ENCODE measurements at regions not wholly inside any gene's neighbourhood (a gene's known extent, or its start where the extent isn't known, plus 50 kb on each side); places are given as distances from the start of the nearest gene placed in this dataset.
A peak's percentile ranks its signal among the peaks of the same experiment; 100 is the strongest.

GRCh38 chr5:159657298-159657697 is 259.0 kb upstream of the ADRA1B start:
- no peak overlapping the region for H3K4me3 Mint-ChIP-seq
- no peak for DNase-seq (ENCODE audit: low spot score)
- H3K9me3 Mint-ChIP-seq, result no peaks in the 10 kb centered on the region
- no peak overlapping the region for H3K27ac Mint-ChIP-seq
- no peak for ATAC-seq
- H3K27me3 Mint-ChIP-seq, result peaks cover 9 to 25% of the 10 kb centered on the region in 2 donors
- H3K36me3 Mint-ChIP-seq, result no peaks in the 10 kb centered on the region
- H3K4me1 Mint-ChIP-seq (ENCODE audit: low read depth in 2 of 2), result no peaks in the 10 kb centered on the region

DNA sequence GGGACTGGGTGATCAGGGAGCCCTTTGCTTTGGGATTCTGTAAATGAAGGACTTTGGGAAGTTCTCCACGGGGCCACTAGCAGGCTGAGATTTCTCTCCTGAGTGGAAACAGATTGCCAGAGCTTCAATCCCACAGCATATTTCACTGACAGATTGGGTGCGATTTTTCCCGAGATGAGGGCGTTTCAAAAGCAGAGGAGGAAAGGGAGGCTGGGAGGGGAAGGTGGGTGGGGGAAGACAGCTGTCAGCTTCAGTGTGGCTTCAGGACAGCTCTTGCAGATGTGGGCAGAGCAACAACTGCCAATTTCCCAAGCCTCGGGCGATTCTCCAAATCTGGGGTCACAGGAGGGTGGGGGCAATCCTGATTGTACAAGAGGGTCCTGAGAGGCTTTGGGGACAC is 258.5 kb upstream of the ADRA1B start:
- no peak for ATAC-seq
- no peak overlapping the region for H3K4me3 Mint-ChIP-seq
- no peak for DNase-seq (ENCODE audit: low spot score)
- H3K36me3 Mint-ChIP-seq, result no peaks in the 10 kb centered on the region
- H3K27me3 Mint-ChIP-seq, result peaks cover 9 to 26% of the 10 kb centered on the region in 2 donors
- H3K9me3 Mint-ChIP-seq, result no peaks in the 10 kb centered on the region
- no peaks in the 10 kb centered on the region for H3K4me1 Mint-ChIP-seq (ENCODE audit: low read depth in 2 of 2)
- no peak overlapping the region for H3K27ac Mint-ChIP-seq

DNA sequence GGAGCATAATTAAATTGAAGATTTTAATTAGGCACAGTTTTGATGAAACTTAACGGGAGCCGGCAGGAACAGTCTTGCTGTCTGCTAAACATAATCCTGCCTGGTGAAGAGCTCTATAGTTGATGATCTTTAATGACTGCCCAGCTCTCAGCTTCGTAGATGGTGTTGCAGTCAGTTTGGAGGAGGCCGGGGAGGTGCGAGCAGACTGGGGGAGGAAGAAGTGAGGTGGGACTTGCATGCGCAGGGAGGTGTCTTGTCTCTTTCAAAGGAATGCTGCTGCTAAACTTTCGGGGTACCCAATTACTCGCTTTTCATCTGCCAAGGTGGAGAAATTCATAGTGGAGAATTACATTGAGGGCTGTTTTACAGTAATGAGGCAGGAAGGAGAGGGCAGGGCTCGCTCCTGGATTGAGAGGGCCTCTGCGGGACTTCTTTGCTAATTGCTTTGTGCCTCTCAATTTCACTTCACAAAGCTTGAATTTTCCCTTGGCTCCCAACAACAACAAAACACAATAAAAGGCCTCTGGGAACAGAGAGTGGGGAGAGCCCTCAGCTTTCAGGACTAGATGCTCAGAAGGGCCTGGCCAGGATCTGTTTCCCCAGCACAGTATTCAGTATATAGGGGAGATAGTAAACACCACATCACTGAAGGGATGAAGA is 257.9 kb upstream of the ADRA1B start:
- Mint-ChIP-seq H3K36me3 (no peaks in the 10 kb centered on the region), H3K27ac (no peak overlapping the region), H3K4me1 (ENCODE audit: low read depth in 2 of 2) (no peaks in the 10 kb centered on the region), H3K9me3 (no peaks in the 10 kb centered on the region), H3K4me3 (no peak overlapping the region), H3K27me3 (peaks cover 9 to 26% of the 10 kb centered on the region in 2 donors)
- ATAC-seq, result no peak
- no peak for DNase-seq (ENCODE audit: low spot score)

- Mint-ChIP-seq H3K36me3 (no peaks in the 10 kb centered on the region), H3K27ac (no peak overlapping the region), H3K27me3 (peaks cover 16 to 31% of the 10 kb centered on the region in 2 donors), H3K4me3 (no peak overlapping the region), H3K4me1 (ENCODE audit: low read depth in 2 of 2) (no peaks in the 10 kb centered on the region), H3K9me3 (peaks cover 2% of the 10 kb centered on the region)
- DNase-seq (ENCODE audit: low spot score) (no peak), ATAC-seq (no peak)
Measured at GRCh38 chr5:159660401-159660800, 255.9 kb upstream of the ADRA1B start.

DNA sequence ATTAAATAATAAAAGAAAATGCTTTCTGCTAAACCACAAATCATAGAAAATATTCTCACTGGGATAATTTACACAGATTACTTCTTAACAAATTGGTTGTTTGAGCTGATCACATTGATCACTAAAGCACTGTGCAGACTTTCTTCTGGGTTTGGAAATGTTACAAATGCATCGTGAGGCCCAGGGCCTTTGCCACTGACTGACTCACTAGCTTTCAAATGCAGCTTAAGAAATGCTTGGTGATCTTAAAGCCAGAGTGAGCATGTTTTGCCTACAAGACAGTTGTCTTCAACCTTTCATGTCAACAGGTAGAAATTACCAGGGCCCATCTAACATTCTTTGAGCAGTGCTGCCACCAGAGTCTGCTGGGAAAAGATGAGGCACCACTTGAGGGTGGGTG is 252.3 kb upstream of the ADRA1B start:
- Mint-ChIP-seq H3K4me1 (ENCODE audit: low read depth in 2 of 2) (no peaks in the 10 kb centered on the region), H3K27ac (no peak overlapping the region), H3K4me3 (no peak overlapping the region)

DNA sequence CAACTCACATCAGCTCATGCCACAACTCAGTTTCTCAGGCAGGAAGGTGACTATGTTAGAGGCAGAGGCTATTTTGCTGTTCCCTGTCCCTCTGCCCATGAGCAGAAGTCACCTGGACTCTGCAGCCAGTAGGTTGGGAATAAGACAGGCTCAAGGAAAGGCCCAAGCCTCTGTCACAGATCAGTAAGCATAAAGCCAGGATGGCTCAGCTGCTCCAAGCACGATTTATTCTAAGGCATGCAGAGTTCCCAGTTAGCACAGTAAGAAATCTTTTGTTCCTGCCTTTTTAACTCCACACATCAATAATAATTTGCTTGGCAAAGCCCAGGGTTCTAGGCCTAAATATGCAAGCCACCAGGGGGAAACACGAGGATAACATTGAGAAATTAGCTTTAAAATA is 249.0 kb upstream of the ADRA1B start:
- ATAC-seq, result no peak
- no peak overlapping the region for H3K27ac Mint-ChIP-seq
- no peaks in the 10 kb centered on the region for H3K4me1 Mint-ChIP-seq (ENCODE audit: low read depth in 2 of 2)

More for the DNA sequence above, 252.3 kb upstream of the ADRA1B start:
- ATAC-seq (no peak), DNase-seq (ENCODE audit: low spot score) (no peak)
- peaks cover 2% of the 10 kb centered on the region for H3K9me3 Mint-ChIP-seq
- H3K27me3 Mint-ChIP-seq, result peaks cover 14 to 22% of the 10 kb centered on the region in 2 donors
- H3K36me3 Mint-ChIP-seq, result no peaks in the 10 kb centered on the region

GRCh38 chr5:159668556-159668955 is 247.7 kb upstream of the ADRA1B start:
- H3K4me3 Mint-ChIP-seq, result no peak overlapping the region
- ATAC-seq, result no peak
- H3K36me3 Mint-ChIP-seq, result peaks cover 5% of the 10 kb centered on the region
- H3K27ac Mint-ChIP-seq, result no peak overlapping the region
- DNase-seq (ENCODE audit: low spot score), result no peak
- peaks cover 9% of the 10 kb centered on the region for H3K9me3 Mint-ChIP-seq
- H3K4me1 Mint-ChIP-seq (ENCODE audit: low read depth in 2 of 2), result no peaks in the 10 kb centered on the region
- peaks cover 20 to 22% of the 10 kb centered on the region in 2 donors for H3K27me3 Mint-ChIP-seq

More for the DNA sequence above, 249.0 kb upstream of the ADRA1B start:
- no peak overlapping the region for H3K4me3 Mint-ChIP-seq
- peaks cover 5% of the 10 kb centered on the region for H3K36me3 Mint-ChIP-seq
- peaks cover 20% of the 10 kb centered on the region in 2 donors for H3K27me3 Mint-ChIP-seq
- DNase-seq (ENCODE audit: low spot score), result no peak
- peaks cover 8% of the 10 kb centered on the region for H3K9me3 Mint-ChIP-seq

GRCh38 chr5:159669559-159669958 is 246.7 kb upstream of the ADRA1B start:
- ATAC-seq (no peak), DNase-seq (ENCODE audit: low spot score) (no peak)
- peaks cover 16 to 22% of the 10 kb centered on the region in 2 donors for H3K27me3 Mint-ChIP-seq
- no peak overlapping the region for H3K4me3 Mint-ChIP-seq
- H3K4me1 Mint-ChIP-seq (ENCODE audit: low read depth in 2 of 2), result no peaks in the 10 kb centered on the region
- H3K36me3 Mint-ChIP-seq, result peaks cover 5% of the 10 kb centered on the region
- peaks cover 8% of the 10 kb centered on the region for H3K9me3 Mint-ChIP-seq
- no peak overlapping the region for H3K27ac Mint-ChIP-seq

DNA sequence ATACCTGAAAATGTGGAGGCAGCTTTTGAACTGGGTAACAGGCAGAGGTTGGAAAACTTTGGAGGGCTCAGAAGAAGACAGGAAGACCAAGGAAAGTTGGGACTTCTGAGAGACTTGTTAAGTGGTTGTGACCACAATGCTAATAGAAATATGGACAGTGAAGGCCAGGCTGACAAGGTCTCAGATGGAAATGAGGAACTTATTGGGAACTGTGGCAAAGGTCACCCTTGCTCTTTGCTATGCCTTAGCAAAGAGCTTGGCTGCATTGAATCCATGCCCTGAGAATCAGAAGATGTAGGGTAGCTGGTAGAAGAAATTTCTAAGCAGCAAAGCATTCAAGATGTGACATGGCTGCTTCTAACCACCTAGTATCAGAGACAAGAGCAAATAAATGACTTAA is 244.4 kb upstream of the ADRA1B start:
- Mint-ChIP-seq H3K9me3 (peaks cover 8% of the 10 kb centered on the region), H3K4me1 (ENCODE audit: low read depth in 2 of 2) (no peaks in the 10 kb centered on the region), H3K27ac (peak overlapping the region in 1 of 2 donors; percentile 29), H3K27me3 (peaks cover 17 to 20% of the 10 kb centered on the region in 2 donors), H3K4me3 (no peak overlapping the region), H3K36me3 (peaks cover 5% of the 10 kb centered on the region)
- ATAC-seq (no peak), DNase-seq (ENCODE audit: low spot score) (no peak)

- Mint-ChIP-seq H3K36me3 (peaks cover 5% of the 10 kb centered on the region), H3K27me3 (peaks cover 17 to 20% of the 10 kb centered on the region in 2 donors), H3K27ac (no peak overlapping the region), H3K4me3 (no peak overlapping the region), H3K4me1 (ENCODE audit: low read depth in 2 of 2) (no peaks in the 10 kb centered on the region), H3K9me3 (peaks cover 8% of the 10 kb centered on the region)
- ATAC-seq, result no peak
- no peak for DNase-seq (ENCODE audit: low spot score)
Measured at GRCh38 chr5:159673538-159673937, 242.7 kb upstream of the ADRA1B start.

- no peak overlapping the region for H3K4me3 Mint-ChIP-seq
- ATAC-seq, result no peak
Measured at GRCh38 chr5:159678657-159679392, 237.5 kb upstream of the ADRA1B start.

GRCh38 chr5:159680095-159680494 is 236.2 kb upstream of the ADRA1B start:
- H3K4me1 Mint-ChIP-seq (ENCODE audit: low read depth in 2 of 2), result peaks cover 0 to 10% of the 10 kb centered on the region in 2 donors
- H3K27ac Mint-ChIP-seq, result no peak overlapping the region
- H3K4me3 Mint-ChIP-seq, result no peak overlapping the region
- peaks cover 20% of the 10 kb centered on the region for H3K9me3 Mint-ChIP-seq
- peaks cover 0 to 5% of the 10 kb centered on the region in 2 donors for H3K27me3 Mint-ChIP-seq
- DNase-seq (ENCODE audit: low spot score), result no peak
- H3K36me3 Mint-ChIP-seq, result peaks cover 27% of the 10 kb centered on the region
- no peak for ATAC-seq

More at GRCh38 chr5:159678657-159679392, 237.5 kb upstream of the ADRA1B start:
- DNase-seq (ENCODE audit: low spot score), result no peak
- Mint-ChIP-seq H3K27me3 (peaks cover under 1 to 5% of the 10 kb centered on the region in 2 donors), H3K36me3 (peaks cover 27% of the 10 kb centered on the region), H3K4me1 (ENCODE audit: low read depth in 2 of 2) (peaks cover 0 to 10% of the 10 kb centered on the region in 2 donors), H3K9me3 (peaks cover 20% of the 10 kb centered on the region), H3K27ac (no peak overlapping the region)

- no peak for ATAC-seq
- H3K27me3 Mint-ChIP-seq, result peaks cover under 1 to 6% of the 10 kb centered on the region in 2 donors
- no peak overlapping the region for H3K4me3 Mint-ChIP-seq
- peaks cover 20% of the 10 kb centered on the region for H3K9me3 Mint-ChIP-seq
- no peak for DNase-seq (ENCODE audit: low spot score)
- peaks cover 0 to 10% of the 10 kb centered on the region in 2 donors for H3K4me1 Mint-ChIP-seq (ENCODE audit: low read depth in 2 of 2)
- no peak overlapping the region for H3K27ac Mint-ChIP-seq
- H3K36me3 Mint-ChIP-seq, result peaks cover 27% of the 10 kb centered on the region
Measured at GRCh38 chr5:159681661-159682060, 234.6 kb upstream of the ADRA1B start.

GRCh38 chr5:159682623-159683022 is 233.7 kb upstream of the ADRA1B start:
- peaks cover 25% of the 10 kb centered on the region for H3K9me3 Mint-ChIP-seq
- H3K27me3 Mint-ChIP-seq, result peaks cover 8 to 14% of the 10 kb centered on the region in 2 donors
- DNase-seq (ENCODE audit: low spot score), result no peak
- peaks cover 0 to 10% of the 10 kb centered on the region in 2 donors for H3K4me1 Mint-ChIP-seq (ENCODE audit: low read depth in 2 of 2)
- H3K4me3 Mint-ChIP-seq, result no peak overlapping the region
- ATAC-seq, result no peak
- no peak overlapping the region for H3K27ac Mint-ChIP-seq
- H3K36me3 Mint-ChIP-seq, result peaks cover 32% of the 10 kb centered on the region

Measured in natural killer cell treated with Interleukin-12 subunit alpha and Interleukin-12 subunit beta and Interleukin-15 and Interleukin-18, amount 100 ng/mL, for 72 hours (primary cell).